Keratinocyte (primary cell): ENCODE measurements at regions not wholly inside any gene's neighbourhood (a gene's known extent, or its start where the extent isn't known, plus 50 kb on each side); places are given as distances from the start of the nearest gene placed in this dataset.

Experiments
- DNase-seq: peaks from one replicate; pipeline ENCODE4 v3.0.0-alpha.2; 2011; ENCODE audit warnings: low read depth, missing footprints, low spot score
- FAIRE-seq: peaks from 2 replicates; lab custom pipeline; 2011; peaks lifted over from hg19 to GRCh38; lab: Jason Lieb, UNC
- H2AFZ ChIP-seq: 2 replicates; pipeline ENCODE4 v1.6.0; 2012; ENCODE audit warnings: low read length, control low read depth, inconsistent platforms; ENCODE audit not compliant: control insufficient read depth
- H3K27ac ChIP-seq: 2 replicates; pipeline ENCODE4 v1.5.1; 2011; ENCODE audit warnings: low read length; ENCODE audit not compliant: control insufficient read depth, insufficient read depth
- H3K27me3 ChIP-seq: 3 replicates; pipeline ENCODE4 v1.6.0; 2011; ENCODE audit warnings: low read length; ENCODE audit not compliant: control insufficient read depth, insufficient read depth; ENCODE audit errors: extremely low read depth
- H3K36me3 ChIP-seq, 2 experiments: 2 replicates in 1 of 2; 3 replicates in 1 of 2; pipeline ENCODE4 v1.5.1; 2011; ENCODE audit warnings: low read length in 2 of 2, mild to moderate bottlenecking in 1 of 2; ENCODE audit not compliant: control insufficient read depth in 2 of 2, insufficient read depth in 2 of 2; ENCODE audit errors: extremely low read depth in 1 of 2
- H3K4me1 ChIP-seq: 3 replicates; pipeline ENCODE4 v1.5.1; 2011; ENCODE audit warnings: low read length; ENCODE audit not compliant: control insufficient read depth, insufficient read depth; ENCODE audit errors: extremely low read depth
- H3K4me2 ChIP-seq: 3 replicates; pipeline ENCODE4 v1.6.0; 2011; ENCODE audit warnings: low read depth, low read length; ENCODE audit not compliant: control insufficient read depth, insufficient read depth; ENCODE audit errors: extremely low read depth
- H3K4me3 ChIP-seq, 3 experiments: fragments of 200-600 bp in 1 of 3; sonication (generic) in 1 of 3; 2 replicates in 2 of 3; 3 replicates in 1 of 3; pipeline ENCODE4 v1.5.1; 2011 to 2016; ENCODE audit warnings: low read length in 3 of 3, mild to moderate bottlenecking in 3 of 3, control low read depth in 2 of 3, inconsistent platforms in 1 of 3, low read depth in 1 of 3, mixed read lengths in 1 of 3, mixed run types in 1 of 3, moderate library complexity in 1 of 3; ENCODE audit not compliant: control insufficient read depth in 2 of 3, insufficient read depth in 2 of 3; ENCODE audit errors: extremely low read depth in 1 of 3
- H3K79me2 ChIP-seq: 2 replicates; pipeline ENCODE4 v1.6.0; 2012; ENCODE audit warnings: low read length; ENCODE audit not compliant: control insufficient read depth, insufficient read depth
- H3K9ac ChIP-seq: 3 replicates; pipeline ENCODE4 v1.6.0; 2011; ENCODE audit warnings: low read length; ENCODE audit not compliant: control insufficient read depth, insufficient read depth; ENCODE audit errors: extremely low read depth
- H3K9me1 ChIP-seq: 3 replicates; pipeline ENCODE4 v1.6.0; 2011; ENCODE audit warnings: low read length; ENCODE audit not compliant: control insufficient read depth, insufficient read depth; ENCODE audit errors: extremely low read depth
- H3K9me3 ChIP-seq: 2 replicates; pipeline ENCODE4 v1.5.1; 2012; ENCODE audit warnings: low read depth, low read length; ENCODE audit not compliant: control insufficient read depth
- H4K20me1 ChIP-seq: 3 replicates; pipeline ENCODE4 v1.6.0; 2011; ENCODE audit warnings: low read length; ENCODE audit not compliant: control insufficient read depth, insufficient read depth; ENCODE audit errors: extremely low read depth
- EZH2 ChIP-seq: IDR thresholded peaks from one replicate; pipeline ENCODE4 v1.6.1; 2012; ENCODE audit warnings: inconsistent platforms, mild to moderate bottlenecking, low read length, moderate library complexity
- dilution Hi-C: fragments of 300-500 bp; cut with MboI; formaldehyde crosslinking; loops from one replicate; pipeline ENCODE4 v1.7.0; 2020; ENCODE audit warnings: low sequenced_read_pairs; ENCODE audit not compliant: extremely low pct_ligation_motif_present
- TF ChIP-seq, protein P1 (sequence below), 3 experiments: IDR thresholded peaks in 1 of 3; conservative IDR thresholded peaks in 1 of 3; optimal IDR thresholded peaks in 1 of 3; 2 replicates in 2 of 3; 3 replicates in 1 of 3; pipeline versions ENCODE3 to v1.5.1; 2011; ENCODE audit warnings: low read length in 3 of 3, mild to moderate bottlenecking in 3 of 3, moderate library complexity in 2 of 3, control low read depth in 1 of 3, inconsistent platforms in 1 of 3; ENCODE audit not compliant: insufficient read depth in 2 of 3; ENCODE audit errors: extremely low read depth in 1 of 3

DNA sequence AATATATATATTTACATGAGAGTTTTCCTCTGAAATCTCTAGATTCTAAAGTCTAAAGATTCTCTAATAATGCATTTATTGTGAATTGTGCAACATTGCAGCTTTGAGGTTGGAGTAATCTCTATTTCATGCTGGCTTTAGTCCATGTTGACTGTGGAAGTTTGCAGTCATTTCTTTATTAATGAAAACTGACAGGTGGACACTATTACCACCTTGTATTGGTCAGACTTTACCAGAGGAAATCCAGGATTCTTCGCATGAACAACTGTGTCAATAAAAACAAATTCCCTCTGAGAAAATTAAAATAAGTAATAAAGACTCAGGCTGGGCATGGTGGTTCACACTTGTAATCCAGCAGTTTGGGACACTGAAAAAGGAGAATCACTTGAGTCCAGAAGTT is 274.1 kb downstream of the SHQ1 start:
- Histone ChIP-seq H3K9me3 (no peaks in the 10 kb centered on the region), H3K27me3 (no peaks in the 10 kb centered on the region), H3K9ac (no peak overlapping the region), H3K79me2 (no peaks in the 10 kb centered on the region), H3K27ac (no peak overlapping the region), H3K9me1 (no peaks in the 10 kb centered on the region), H2AFZ (no peak overlapping the region), H3K36me3 (no peaks in the 10 kb centered on the region), H3K4me2 (no peak overlapping the region), H4K20me1 (no peaks in the 10 kb centered on the region), H3K4me3 (no peak overlapping the region), H3K4me1 (no peaks in the 10 kb centered on the region)
- TF ChIP-seq EZH2, result no peak
- TF ChIP-seq, protein P1, sequence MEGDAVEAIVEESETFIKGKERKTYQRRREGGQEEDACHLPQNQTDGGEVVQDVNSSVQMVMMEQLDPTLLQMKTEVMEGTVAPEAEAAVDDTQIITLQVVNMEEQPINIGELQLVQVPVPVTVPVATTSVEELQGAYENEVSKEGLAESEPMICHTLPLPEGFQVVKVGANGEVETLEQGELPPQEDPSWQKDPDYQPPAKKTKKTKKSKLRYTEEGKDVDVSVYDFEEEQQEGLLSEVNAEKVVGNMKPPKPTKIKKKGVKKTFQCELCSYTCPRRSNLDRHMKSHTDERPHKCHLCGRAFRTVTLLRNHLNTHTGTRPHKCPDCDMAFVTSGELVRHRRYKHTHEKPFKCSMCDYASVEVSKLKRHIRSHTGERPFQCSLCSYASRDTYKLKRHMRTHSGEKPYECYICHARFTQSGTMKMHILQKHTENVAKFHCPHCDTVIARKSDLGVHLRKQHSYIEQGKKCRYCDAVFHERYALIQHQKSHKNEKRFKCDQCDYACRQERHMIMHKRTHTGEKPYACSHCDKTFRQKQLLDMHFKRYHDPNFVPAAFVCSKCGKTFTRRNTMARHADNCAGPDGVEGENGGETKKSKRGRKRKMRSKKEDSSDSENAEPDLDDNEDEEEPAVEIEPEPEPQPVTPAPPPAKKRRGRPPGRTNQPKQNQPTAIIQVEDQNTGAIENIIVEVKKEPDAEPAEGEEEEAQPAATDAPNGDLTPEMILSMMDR (optimal IDR thresholded peaks at IDR 0.05 in 1 of 3, IDR thresholded peaks at IDR 0.05 in 1 of 3, conservative IDR thresholded peaks at IDR 0.05 in 1 of 3; ENCODE audit: extremely low read depth in 1 of 3, insufficient read depth in 2 of 3, low read length in 3 of 3), result no peak
- DNase-seq (no peak), FAIRE-seq (no peak)
- dilution Hi-C loops, result no loop called here

DNA sequence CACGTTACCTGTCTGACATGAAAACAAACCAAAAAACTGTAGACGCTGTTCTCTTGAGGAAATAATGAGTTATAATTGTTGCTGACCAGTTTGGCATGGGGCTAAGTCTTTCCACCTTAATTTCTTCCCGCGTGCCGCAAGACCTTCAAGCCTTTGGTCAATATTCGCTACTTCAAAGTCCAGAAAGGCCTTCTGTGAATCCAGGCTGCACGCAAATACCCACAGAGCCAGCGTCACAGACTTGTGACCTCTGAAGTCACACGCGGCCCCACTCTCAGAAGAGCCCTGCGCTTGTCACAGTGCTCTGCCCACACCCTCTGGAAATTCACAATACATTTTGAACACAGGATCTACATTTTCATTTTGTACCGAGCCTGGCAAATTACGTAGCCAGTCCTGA is 275.2 kb downstream of the SHQ1 start:
- H3K4me3 ChIP-seq, result no peak overlapping the region
- dilution Hi-C loops, result no loop called here
- no peaks in the 10 kb centered on the region for H3K9me3 ChIP-seq
- H4K20me1 ChIP-seq, result no peaks in the 10 kb centered on the region
- H3K27ac ChIP-seq, result no peak overlapping the region
- TF ChIP-seq, protein P1 (optimal IDR thresholded peaks at IDR 0.05 in 1 of 3, IDR thresholded peaks at IDR 0.05 in 1 of 3, conservative IDR thresholded peaks at IDR 0.05 in 1 of 3; ENCODE audit: extremely low read depth in 1 of 3, insufficient read depth in 2 of 3, low read length in 3 of 3), result no peak
- TF ChIP-seq EZH2, result no peak
- H3K4me2 ChIP-seq, result no peak overlapping the region
- no peaks in the 10 kb centered on the region for H3K27me3 ChIP-seq
- H3K79me2 ChIP-seq, result no peaks in the 10 kb centered on the region
- no peak for DNase-seq
- no peak overlapping the region for H3K9ac ChIP-seq
- H3K4me1 ChIP-seq, result no peaks in the 10 kb centered on the region
- no peak for FAIRE-seq
- no peaks in the 10 kb centered on the region for H3K36me3 ChIP-seq
- no peak overlapping the region for H2AFZ ChIP-seq
- no peaks in the 10 kb centered on the region for H3K9me1 ChIP-seq
